Neural cell (in vitro differentiated cells): ENCODE measurements at regions not wholly inside any gene's neighbourhood (a gene's known extent, or its start where the extent isn't known, plus 50 kb on each side); places are given as distances from the start of the nearest gene placed in this dataset.

Source experiments
- H2AFZ ChIP-seq: fragments of 200-600, 300-800 bp; sonication (generic), shearing (Covaris generic); 2 replicates; pipeline ENCODE4 v1.6.0; 2014; ENCODE audit warnings: low read depth, mild to moderate bottlenecking, antibody characterized with exemption, low read length, moderate library complexity
- H3F3A ChIP-seq: fragments of 200-600 bp; shearing (Covaris generic); 2 replicates; pipeline ENCODE4 v1.6.1; 2016; ENCODE audit warnings: mild to moderate bottlenecking, moderate library complexity, mixed read lengths, antibody characterized with exemption, low read length; ENCODE audit not compliant: insufficient read depth, poor library complexity, severe bottlenecking
- H3K27ac ChIP-seq: fragments of 200-600, 300-800 bp; sonication (generic), shearing (Covaris generic); 2 replicates; pipeline ENCODE4 v1.5.1; 2014; ENCODE audit warnings: mild to moderate bottlenecking, low read length, moderate library complexity
- H3K27me3 ChIP-seq: fragments of 300-800, 200-600 bp; sonication (generic), shearing (Covaris generic); 2 replicates; pipeline ENCODE4 v1.6.0; 2014; ENCODE audit warnings: mild to moderate bottlenecking, low read depth, low read length, moderate library complexity; ENCODE audit not compliant: insufficient read depth
- H3K36me3 ChIP-seq: fragments of 300-800, 200-600 bp; sonication (generic), shearing (Covaris generic); 2 replicates; pipeline ENCODE4 v1.5.1; 2014; ENCODE audit warnings: mild to moderate bottlenecking, antibody characterized with exemption, low read length, moderate library complexity; ENCODE audit not compliant: insufficient read depth
- H3K4me2 ChIP-seq: fragments of 300-800, 200-600 bp; sonication (generic), shearing (Covaris generic); 2 replicates; pipeline ENCODE4 v1.6.0; 2014; ENCODE audit warnings: mild to moderate bottlenecking, low read length
- H3K4me3 ChIP-seq: fragments of 300-800, 200-600 bp; sonication (generic), shearing (Covaris generic); 2 replicates; pipeline ENCODE4 v1.5.1; 2014; ENCODE audit warnings: mild to moderate bottlenecking, low read length, moderate library complexity
- H3K79me2 ChIP-seq: fragments of 200-600 bp; shearing (Covaris generic); replicated peaks from 2 replicates; pipeline ENCODE4 v1.6.0; 2014; ENCODE audit warnings: mild to moderate bottlenecking, low read length, moderate library complexity; ENCODE audit not compliant: insufficient read depth
- H3K9ac ChIP-seq: fragments of 300-800, 200-600 bp; sonication (generic), shearing (Covaris generic); 2 replicates; pipeline ENCODE4 v1.6.1; 2016; ENCODE audit warnings: mild to moderate bottlenecking, low read length, mixed read lengths
- H3K9me2 ChIP-seq: fragments of 200-600 bp; shearing (Covaris generic); 2 replicates; pipeline ENCODE4 v1.6.1; 2016; ENCODE audit warnings: mild to moderate bottlenecking, low read length, mixed read lengths; ENCODE audit not compliant: insufficient read depth
- H3K9me3 ChIP-seq: fragments of 200-600, 300-800 bp; sonication (generic), shearing (Covaris generic); 2 replicates; pipeline ENCODE4 v1.6.1; 2016; ENCODE audit warnings: mild to moderate bottlenecking, mixed run types, low read length, moderate library complexity, mixed read lengths
- H4K20me1 ChIP-seq: fragments of 200-600 bp; shearing (Covaris generic); 2 replicates; pipeline ENCODE4 v1.6.1; 2016; ENCODE audit warnings: mild to moderate bottlenecking, mixed run types; ENCODE audit not compliant: insufficient read depth
- CTCF ChIP-seq: fragments of 450-650 bp; IDR thresholded peaks from 2 replicates; pipeline ENCODE4 v1.5.1; 2014; ENCODE audit warnings: antibody characterized with exemption, mild to moderate bottlenecking, moderate library complexity; ENCODE audit not compliant: poor library complexity, severe bottlenecking
- EP300 ChIP-seq: fragments of 450-650 bp; conservative IDR thresholded peaks from 2 replicates; pipeline ENCODE4 v1.6.1; 2014; ENCODE audit warnings: antibody characterized with exemption, mild to moderate bottlenecking, moderate library complexity; ENCODE audit not compliant: poor library complexity, severe bottlenecking
- EZH2 ChIP-seq: fragments of 200-600, 300-800 bp; shearing (Covaris generic), sonication (generic); IDR thresholded peaks from 2 replicates; pipeline ENCODE4 v1.6.1; 2014; ENCODE audit warnings: antibody characterized with exemption, low read length, borderline replicate concordance, mild to moderate bottlenecking; ENCODE audit not compliant: insufficient read depth, poor library complexity, severe bottlenecking
- MXI1 ChIP-seq: fragments of 450-650 bp; conservative IDR thresholded peaks from 2 replicates; pipeline ENCODE4 v1.6.1; 2014; ENCODE audit warnings: antibody characterized with exemption, mild to moderate bottlenecking; ENCODE audit not compliant: poor library complexity, severe bottlenecking
- POLR2AphosphoS5 ChIP-seq: IDR thresholded peaks from 2 replicates; pipeline ENCODE4 v1.6.1; 2012
- RAD21 ChIP-seq: fragments of 450-650 bp; conservative IDR thresholded peaks from 2 replicates; pipeline ENCODE4 v1.6.1; 2014; ENCODE audit warnings: antibody characterized with exemption, mild to moderate bottlenecking, moderate library complexity
- REST ChIP-seq: IDR thresholded peaks from 2 replicates; pipeline ENCODE4 v1.6.1; 2012; ENCODE audit warnings: borderline replicate concordance
- SMC3 ChIP-seq: fragments of 450-650 bp; conservative IDR thresholded peaks from 2 replicates; pipeline ENCODE4 v1.6.1; 2014; ENCODE audit warnings: antibody characterized with exemption, mild to moderate bottlenecking, moderate library complexity; ENCODE audit not compliant: poor library complexity
- TAF1 ChIP-seq: IDR thresholded peaks from 2 replicates; pipeline ENCODE4 v1.6.1; 2012; ENCODE audit warnings: low read depth

GRCh38 chr13:34733721-34734120 lies 208.3 kb upstream of the NBEA start:
- Histone ChIP-seq H3K79me2 (no peaks in the 10 kb centered on the region), H3K36me3 (no peaks in the 10 kb centered on the region), H3K9me2 (no peaks in the 10 kb centered on the region), H3K9ac (no peak overlapping the region), H3F3A (no peaks in the 10 kb centered on the region), H3K4me3 (no peak overlapping the region), H3K27ac (no peak overlapping the region), H3K4me2 (no peak overlapping the region), H3K27me3 (no peaks in the 10 kb centered on the region), H2AFZ (no peak overlapping the region), H4K20me1 (no peaks in the 10 kb centered on the region), H3K9me3 (no peaks in the 10 kb centered on the region)
- TF ChIP-seq TAF1 (no peak), MXI1 (no peak), RAD21 (no peak), POLR2AphosphoS5 (no peak), EZH2 (no peak), EP300 (no peak), SMC3 (no peak), CTCF (no peak)

GRCh38 chr13:34734932-34735331 lies 207.1 kb upstream of the NBEA start:
- H3K4me2 ChIP-seq: no peak overlapping the region
- H3K27me3 ChIP-seq: no peaks in the 10 kb centered on the region
- no peak overlapping the region for H3K27ac ChIP-seq
- no peaks in the 10 kb centered on the region for H3K9me2 ChIP-seq
- no peaks in the 10 kb centered on the region for H3K36me3 ChIP-seq
- H3K9me3 ChIP-seq: no peaks in the 10 kb centered on the region
- TF ChIP-seq POLR2AphosphoS5 (no peak), REST (no peak), TAF1 (no peak)
- no peak overlapping the region for H3K4me3 ChIP-seq
- no peaks in the 10 kb centered on the region for H3F3A ChIP-seq
- no peaks in the 10 kb centered on the region for H3K79me2 ChIP-seq
- H2AFZ ChIP-seq: no peak overlapping the region
- no peak overlapping the region for H3K9ac ChIP-seq
- H4K20me1 ChIP-seq: no peaks in the 10 kb centered on the region
